HUES48 (cell line): ENCODE measurements at regions not wholly inside any gene's neighbourhood (a gene's known extent, or its start where the extent isn't known, plus 50 kb on each side); places are given as distances from the start of the nearest gene placed in this dataset.
A peak's percentile ranks its signal among the peaks of the same experiment; 100 is the strongest.

Experiments
- H3K27ac ChIP-seq: one replicate; pipeline ENCODE4 v1.7.0; 2013; ENCODE audit warnings: low read depth, low read length, inconsistent platforms
- H3K27me3 ChIP-seq: 2 replicates; pipeline ENCODE4 v1.6.1; 2013; ENCODE audit warnings: mild to moderate bottlenecking, low read length; ENCODE audit not compliant: control insufficient read depth, insufficient read depth
- H3K36me3 ChIP-seq: 2 replicates; pipeline ENCODE4 v1.6.1; 2013; ENCODE audit warnings: low read length; ENCODE audit not compliant: control insufficient read depth, insufficient read depth
- H3K4me1 ChIP-seq: 2 replicates; pipeline ENCODE4 v1.6.1; 2013; ENCODE audit warnings: mild to moderate bottlenecking, low read length; ENCODE audit not compliant: control insufficient read depth, insufficient read depth
- H3K4me3 ChIP-seq: 2 replicates; pipeline ENCODE4 v1.5.1; 2013; ENCODE audit warnings: mild to moderate bottlenecking, low read depth, low read length
- H3K9ac ChIP-seq: 2 replicates; pipeline ENCODE4 v1.6.1; 2013; ENCODE audit warnings: mild to moderate bottlenecking, low read depth, low read length, moderate library complexity
- H3K9me3 ChIP-seq: 2 replicates; pipeline ENCODE4 v1.6.1; 2013; ENCODE audit warnings: low read length; ENCODE audit not compliant: control insufficient read depth, insufficient read depth

DNA sequence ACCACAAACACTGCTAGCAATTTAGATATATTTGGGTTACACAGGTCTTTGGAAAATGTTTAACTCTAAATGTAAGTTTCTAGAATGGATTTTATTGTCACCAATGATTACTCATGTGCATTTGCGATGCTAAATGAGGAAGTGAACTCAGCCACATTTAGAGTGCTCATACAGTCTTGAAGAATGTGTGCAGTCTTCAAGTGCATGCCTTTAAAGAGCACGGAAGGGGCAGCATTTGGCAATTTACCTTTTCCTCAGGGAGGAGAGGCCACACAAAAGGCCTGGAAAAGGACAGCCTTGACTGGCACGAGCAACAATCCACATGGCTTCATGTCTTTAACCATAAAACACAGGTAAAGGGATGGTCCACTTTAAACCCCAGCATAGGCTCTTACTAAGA, 78.5 kb upstream of the STK17B start:
- H3K27me3 ChIP-seq, result no peaks in the 10 kb centered on the region
- no peaks in the 10 kb centered on the region for H3K36me3 ChIP-seq
- no peak overlapping the region for H3K9ac ChIP-seq
- H3K9me3 ChIP-seq, result no peaks in the 10 kb centered on the region
- H3K4me1 ChIP-seq, result no peaks in the 10 kb centered on the region
- H3K27ac ChIP-seq, result no peak overlapping the region
- H3K4me3 ChIP-seq, result no peak overlapping the region

DNA sequence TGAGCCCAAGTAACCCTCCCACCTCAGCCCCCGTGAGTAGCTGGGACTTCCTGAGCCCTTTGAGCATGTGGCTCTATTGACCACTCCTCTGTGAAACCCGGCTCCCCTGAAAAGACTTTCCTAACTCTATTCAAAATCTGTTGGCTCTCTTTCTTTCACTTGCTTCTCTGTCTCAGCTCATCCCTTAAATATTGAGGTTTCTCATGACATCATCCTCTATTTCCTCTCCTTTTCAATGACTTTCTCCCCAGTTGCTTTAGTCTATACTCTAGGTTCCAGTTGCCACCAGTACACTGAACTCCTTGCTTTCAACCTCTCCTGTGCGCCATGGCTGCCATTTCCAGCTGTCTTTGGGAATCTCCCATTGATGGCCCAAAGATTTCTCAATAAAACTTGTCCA, 79.8 kb upstream of the STK17B start:
- H3K36me3 ChIP-seq, result no peaks in the 10 kb centered on the region

DNA sequence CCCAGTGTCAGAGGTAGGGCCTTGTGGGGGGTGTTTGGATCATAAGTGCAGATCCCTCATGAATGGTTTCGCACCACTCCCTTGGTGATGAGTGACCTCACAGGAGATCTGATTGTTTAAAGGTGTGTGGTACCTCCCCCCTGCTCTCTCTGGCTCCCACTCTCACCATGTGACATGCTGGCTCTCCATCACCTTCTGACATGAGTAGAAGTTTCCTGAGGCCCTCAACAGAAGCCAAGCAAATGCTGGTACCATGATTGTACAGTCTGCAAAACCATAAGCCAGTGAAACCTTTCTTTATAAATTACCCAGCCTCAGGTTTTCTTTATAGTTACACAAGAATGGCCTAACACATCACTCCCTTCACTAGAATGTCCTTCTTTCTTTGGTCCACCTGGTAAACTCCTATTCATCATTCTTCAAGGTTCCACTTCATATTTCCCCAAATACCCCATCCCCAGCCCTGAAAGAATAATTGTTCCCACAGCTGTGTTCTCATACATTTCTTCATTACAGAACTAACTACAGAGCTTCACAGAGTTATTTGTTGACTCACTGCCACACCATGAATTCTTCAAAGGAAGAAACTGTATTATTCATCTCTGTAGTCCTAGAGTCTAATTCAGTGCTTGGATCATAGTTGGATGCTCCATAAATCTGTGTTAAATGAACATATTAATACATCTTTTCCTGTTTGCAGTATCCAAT, 81.2 kb upstream of the STK17B start:
- no peak overlapping the region for H3K9ac ChIP-seq
- H3K4me1 ChIP-seq, result no peaks in the 10 kb centered on the region
- H3K4me3 ChIP-seq, result no peak overlapping the region
- H3K27ac ChIP-seq, result no peak overlapping the region
- no peaks in the 10 kb centered on the region for H3K36me3 ChIP-seq
- H3K27me3 ChIP-seq, result no peaks in the 10 kb centered on the region
- no peaks in the 10 kb centered on the region for H3K9me3 ChIP-seq

More for the DNA sequence above, 79.8 kb upstream of the STK17B start:
- H3K9ac ChIP-seq, result no peak overlapping the region
- no peak overlapping the region for H3K4me3 ChIP-seq
- no peak overlapping the region for H3K27ac ChIP-seq
- no peaks in the 10 kb centered on the region for H3K4me1 ChIP-seq
- H3K27me3 ChIP-seq, result no peaks in the 10 kb centered on the region
- no peaks in the 10 kb centered on the region for H3K9me3 ChIP-seq

DNA sequence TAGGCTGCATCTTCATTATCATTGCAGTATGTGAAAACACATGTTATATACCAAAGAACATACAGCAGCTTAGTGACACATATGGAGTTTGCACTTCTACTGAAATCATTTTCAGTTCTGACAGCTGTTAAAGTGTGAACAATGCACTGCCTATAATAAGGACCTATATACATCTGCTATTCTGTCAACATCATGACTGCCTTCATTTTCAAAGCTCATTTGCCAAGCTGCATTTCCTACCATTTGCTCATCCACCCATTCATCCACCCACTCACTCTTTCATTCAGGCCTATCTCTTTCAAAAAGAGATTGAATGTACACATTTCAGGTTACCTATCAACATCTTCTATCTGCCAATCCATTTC, 81.7 kb upstream of the STK17B start:
- Histone ChIP-seq H3K4me3 (no peak overlapping the region), H3K4me1 (no peaks in the 10 kb centered on the region), H3K36me3 (no peaks in the 10 kb centered on the region), H3K9ac (no peak overlapping the region), H3K9me3 (no peaks in the 10 kb centered on the region), H3K27me3 (no peaks in the 10 kb centered on the region), H3K27ac (no peak overlapping the region)

DNA sequence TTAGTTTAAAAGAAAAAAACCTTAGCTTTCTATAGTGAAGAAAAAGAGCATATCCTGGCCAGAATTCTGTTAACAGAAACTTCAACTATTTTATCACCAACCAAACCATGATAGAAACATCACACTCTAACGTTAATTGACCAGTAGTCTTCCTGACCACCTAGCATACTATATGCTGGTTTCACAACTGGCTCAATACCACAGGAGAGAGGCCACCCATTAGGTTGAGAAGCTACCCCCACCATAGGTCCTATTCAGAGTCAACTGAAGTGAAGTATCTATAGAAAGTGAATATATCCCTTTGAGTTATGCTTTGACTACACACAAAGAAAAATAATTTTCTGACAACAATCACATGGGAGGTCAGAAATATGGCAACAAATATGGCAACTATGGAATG, 85.2 kb upstream of the STK17B start:
- H3K9ac ChIP-seq, result no peak overlapping the region
- H3K36me3 ChIP-seq, result no peaks in the 10 kb centered on the region
- no peak overlapping the region for H3K4me3 ChIP-seq
- no peak overlapping the region for H3K27ac ChIP-seq
- no peaks in the 10 kb centered on the region for H3K4me1 ChIP-seq
- H3K9me3 ChIP-seq, result no peaks in the 10 kb centered on the region
- no peaks in the 10 kb centered on the region for H3K27me3 ChIP-seq

DNA sequence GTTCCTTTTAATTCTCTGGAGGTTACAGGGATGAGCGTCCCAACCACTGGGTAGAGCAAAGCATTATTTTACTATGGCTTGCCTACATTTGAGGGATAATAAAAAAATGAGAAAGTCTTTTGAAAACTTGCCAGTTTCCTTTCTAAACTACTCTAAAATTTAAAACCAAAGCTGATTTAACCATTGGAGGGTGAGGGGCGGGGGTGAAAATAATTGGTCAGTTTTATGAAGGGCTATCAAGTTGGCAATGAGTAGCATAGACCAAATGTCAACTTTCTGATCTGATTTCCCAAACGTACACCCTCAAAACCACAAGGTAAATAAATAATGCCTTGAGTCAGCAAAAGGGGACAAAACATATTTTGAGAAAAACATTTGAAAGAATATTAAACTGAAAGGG, 85.7 kb upstream of the STK17B start:
- Histone ChIP-seq H3K36me3 (no peaks in the 10 kb centered on the region), H3K27me3 (no peaks in the 10 kb centered on the region), H3K27ac (no peak overlapping the region), H3K4me1 (no peaks in the 10 kb centered on the region), H3K4me3 (no peak overlapping the region), H3K9ac (no peak overlapping the region), H3K9me3 (no peaks in the 10 kb centered on the region)

DNA sequence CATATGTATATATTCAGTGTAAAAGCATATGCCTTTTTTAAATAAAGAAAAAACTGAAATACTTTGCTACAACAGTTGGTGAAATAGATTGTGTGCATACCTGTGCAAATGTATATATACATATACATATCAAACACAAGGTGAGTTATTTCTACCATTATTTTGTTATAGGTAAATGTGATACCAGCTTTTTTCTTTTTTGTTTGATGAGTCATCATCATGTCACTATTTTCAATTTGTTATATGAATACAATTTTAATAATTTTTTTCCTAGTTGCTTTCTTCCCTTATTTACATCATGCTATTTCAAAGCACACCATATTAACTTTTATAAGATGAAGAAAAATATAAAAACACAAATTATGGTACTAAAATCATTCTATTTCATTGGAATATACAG, 87.0 kb upstream of the STK17B start:
- no peaks in the 10 kb centered on the region for H3K36me3 ChIP-seq
- H3K9me3 ChIP-seq, result no peaks in the 10 kb centered on the region
- no peak overlapping the region for H3K9ac ChIP-seq
- H3K4me1 ChIP-seq, result no peaks in the 10 kb centered on the region
- no peaks in the 10 kb centered on the region for H3K27me3 ChIP-seq
- no peak overlapping the region for H3K4me3 ChIP-seq
- no peak overlapping the region for H3K27ac ChIP-seq

DNA sequence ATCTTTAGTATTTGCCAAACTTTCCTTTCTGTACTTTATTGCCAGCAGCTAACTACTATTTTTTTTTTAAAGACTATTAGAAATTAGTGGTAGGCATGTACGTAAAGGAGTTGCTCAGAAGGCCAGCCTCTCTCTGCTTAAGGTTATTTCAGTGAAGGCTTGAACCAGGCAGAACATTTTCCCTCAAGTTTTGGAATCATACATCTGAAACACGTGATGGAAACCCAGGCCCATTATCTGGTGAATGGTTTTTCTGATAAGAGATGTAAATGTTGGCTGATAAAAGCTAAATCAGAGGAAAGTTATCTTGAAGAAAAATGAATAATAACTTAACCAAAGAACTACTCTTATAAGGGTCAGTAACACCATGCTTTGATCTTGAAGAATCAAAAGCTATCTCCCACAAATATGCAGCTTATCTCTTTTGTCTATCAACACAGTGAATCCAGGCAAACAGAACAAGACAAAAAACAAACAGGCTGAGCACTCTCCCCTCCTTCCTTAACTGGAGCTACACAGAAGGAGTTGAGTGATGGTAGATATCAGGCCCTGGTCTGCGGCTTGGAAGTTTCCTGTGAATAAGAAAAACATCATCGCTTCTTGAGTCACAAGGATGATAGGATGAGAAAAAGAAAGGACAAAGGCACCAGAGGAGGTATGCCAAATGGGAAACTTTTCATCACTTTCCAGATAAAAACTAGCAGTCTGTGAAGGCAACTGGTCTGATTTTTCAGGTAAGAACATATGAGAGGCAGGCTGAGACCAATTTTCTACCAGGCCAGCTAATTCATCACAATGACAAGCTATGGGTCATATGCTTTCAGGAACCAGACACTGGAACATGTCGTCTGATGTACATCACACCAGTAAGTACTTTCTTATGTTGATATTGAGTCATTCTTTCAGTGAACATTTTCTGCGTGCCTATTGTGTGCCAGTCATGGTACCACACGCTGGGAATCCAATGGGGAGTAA, 88.4 kb upstream of the STK17B start:
- H3K9me3 ChIP-seq, result no peaks in the 10 kb centered on the region
- H3K4me3 ChIP-seq, result no peak overlapping the region
- H3K27me3 ChIP-seq, result no peaks in the 10 kb centered on the region
- no peaks in the 10 kb centered on the region for H3K4me1 ChIP-seq
- no peak overlapping the region for H3K27ac ChIP-seq
- H3K9ac ChIP-seq, result no peak overlapping the region
- no peaks in the 10 kb centered on the region for H3K36me3 ChIP-seq

DNA sequence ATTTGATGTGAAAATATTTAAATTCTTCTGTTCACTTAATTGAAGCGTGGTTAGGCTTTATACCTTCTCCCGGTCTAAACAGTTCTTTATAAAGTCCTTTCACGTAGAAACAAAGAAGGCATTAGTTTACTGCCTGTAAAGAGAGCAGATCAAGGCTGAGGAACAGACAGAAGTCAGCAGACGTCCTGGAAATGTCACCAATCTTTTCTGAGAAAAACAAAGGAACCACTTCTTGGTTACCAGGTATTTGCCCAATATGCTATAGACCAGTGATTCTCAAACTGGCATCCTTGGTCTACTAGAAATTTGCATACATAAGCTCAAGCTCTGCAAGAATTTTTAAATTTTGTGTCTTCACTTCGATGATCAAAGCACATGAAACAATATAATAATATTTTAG, 89.2 kb upstream of the STK17B start:
- Histone ChIP-seq H3K27ac (peak overlapping the region; percentile 11), H3K9ac (no peak overlapping the region), H3K4me3 (no peak overlapping the region), H3K4me1 (no peaks in the 10 kb centered on the region), H3K27me3 (no peaks in the 10 kb centered on the region), H3K9me3 (no peaks in the 10 kb centered on the region), H3K36me3 (no peaks in the 10 kb centered on the region)

DNA sequence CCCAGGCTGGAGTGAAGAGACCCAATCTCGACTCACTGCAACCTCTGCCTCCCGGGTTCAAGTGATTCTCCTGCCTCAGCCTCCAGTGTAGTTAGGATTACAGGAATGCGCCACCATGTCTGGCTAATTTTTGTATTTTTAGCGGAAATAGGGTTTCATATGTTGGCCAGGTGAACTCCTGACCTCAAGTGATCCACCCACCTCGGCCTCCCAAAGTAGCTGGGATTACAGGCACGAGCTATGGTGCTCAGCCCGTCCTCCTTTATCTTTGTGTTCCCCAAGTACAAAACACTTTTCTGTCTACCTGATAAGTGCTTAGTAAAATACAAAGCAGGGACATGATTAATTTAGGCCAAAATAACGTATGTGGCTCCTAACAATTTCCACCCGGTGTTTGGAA, 91.2 kb upstream of the STK17B start:
- Histone ChIP-seq H3K27ac (no peak overlapping the region), H3K9me3 (no peaks in the 10 kb centered on the region), H3K4me1 (no peaks in the 10 kb centered on the region), H3K36me3 (no peaks in the 10 kb centered on the region), H3K4me3 (no peak overlapping the region), H3K27me3 (no peaks in the 10 kb centered on the region), H3K9ac (no peak overlapping the region)

DNA sequence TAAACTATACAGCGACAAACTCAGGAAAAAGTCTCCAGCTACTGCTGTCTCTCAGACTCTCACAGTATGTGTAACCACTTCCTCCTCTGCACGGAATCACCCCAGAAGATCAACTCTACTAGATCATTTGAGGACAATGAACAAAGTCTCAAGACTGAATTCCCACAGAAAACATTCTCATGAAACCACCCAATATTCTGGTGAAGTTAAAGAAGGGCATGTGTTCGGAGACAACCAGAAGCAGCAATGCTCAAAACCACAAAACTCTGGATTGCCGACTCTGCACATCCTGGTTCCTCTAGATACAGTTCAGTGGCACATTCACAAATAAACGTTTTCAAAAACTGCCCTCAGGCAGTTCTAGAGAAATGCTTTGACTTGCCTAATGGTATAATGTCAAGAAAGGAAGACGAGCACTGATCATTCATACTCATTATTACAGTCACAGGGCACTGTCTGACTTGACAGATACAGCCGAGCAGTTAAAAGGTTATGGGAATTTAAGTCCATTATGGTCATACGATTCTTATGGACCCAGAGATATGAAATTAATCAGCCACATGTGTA, 91.9 kb upstream of the STK17B start:
- Histone ChIP-seq H3K4me3 (no peak overlapping the region), H3K9me3 (no peaks in the 10 kb centered on the region), H3K36me3 (no peaks in the 10 kb centered on the region), H3K4me1 (no peaks in the 10 kb centered on the region), H3K9ac (no peak overlapping the region), H3K27ac (no peak overlapping the region), H3K27me3 (no peaks in the 10 kb centered on the region)
